GM18499 (cell line): ENCODE measurements at regions not wholly inside any gene's neighbourhood (a gene's known extent, or its start where the extent isn't known, plus 50 kb on each side); places are given as distances from the start of the nearest gene placed in this dataset.
"Not testable (repeated sequence)": the region's sequence is repeated elsewhere in the genome, so short reads cannot be mapped to it uniquely, and the experiment has no call there.

Source experiments
- ATAC-seq: cut with Tn5 transposase; IDR thresholded peaks from one replicate; pipeline ENCODE4 v1.9.1; 2021; ENCODE audit warnings: moderate number of reproducible peaks; ENCODE audit not compliant: insufficient read depth, unreplicated experiment

GRCh38 chr5:68116868-68117411 lies 98.6 kb upstream of the PIK3R1 start:
- ATAC-seq, result no peak

GRCh38 chr5:68116408-68116807 lies 99.1 kb upstream of the PIK3R1 start:
- no peak for ATAC-seq

- no peak for ATAC-seq
Observed at GRCh38 chr5:68115584-68115983, 100.0 kb upstream of the PIK3R1 start.

- ATAC-seq, result no peak
Observed at GRCh38 chr5:68114378-68115040, 101.0 kb upstream of the PIK3R1 start.

- no peak for ATAC-seq
Observed at GRCh38 chr5:68112658-68113057, 102.9 kb upstream of the PIK3R1 start.

- no peak for ATAC-seq
Observed at GRCh38 chr5:68110894-68111293, 104.7 kb upstream of the PIK3R1 start.

- no peak for ATAC-seq
Observed at GRCh38 chr5:68110264-68110663, 105.3 kb upstream of the PIK3R1 start.

- ATAC-seq, result not testable (repeated sequence)
Observed at GRCh38 chr5:68104217-68104616, 111.3 kb upstream of the PIK3R1 start.

GRCh38 chr5:68103297-68103696 lies 112.3 kb upstream of the PIK3R1 start:
- ATAC-seq, result not testable (repeated sequence)

GRCh38 chr5:68099327-68099726 lies 116.2 kb upstream of the PIK3R1 start:
- no peak for ATAC-seq

GRCh38 chr5:68093455-68094159 lies 121.9 kb upstream of the PIK3R1 start:
- no peak for ATAC-seq

GRCh38 chr5:68088302-68088701 lies 127.3 kb upstream of the PIK3R1 start:
- no peak for ATAC-seq

- ATAC-seq, result no peak
Observed at GRCh38 chr5:68087866-68088265, 127.7 kb upstream of the PIK3R1 start.

- no peak for ATAC-seq
Observed at GRCh38 chr5:68086857-68087256, 128.7 kb upstream of the PIK3R1 start.

GRCh38 chr5:68086439-68086838 lies 129.1 kb upstream of the PIK3R1 start:
- ATAC-seq, result no peak

GRCh38 chr5:68084396-68084795 lies 131.2 kb upstream of the PIK3R1 start:
- ATAC-seq, result no peak

GRCh38 chr5:68080282-68081050 lies 135.1 kb upstream of the PIK3R1 start:
- ATAC-seq, result no peak

GRCh38 chr5:68077349-68077894 lies 138.1 kb upstream of the PIK3R1 start:
- ATAC-seq, result no peak

- no peak for ATAC-seq
Observed at GRCh38 chr5:68074633-68075032, 140.9 kb upstream of the PIK3R1 start.

GRCh38 chr5:68074048-68074632 lies 141.4 kb upstream of the PIK3R1 start:
- ATAC-seq, result no peak
